Type B pancreatic cell (in vitro differentiated cells): ENCODE measurements at regions not wholly inside any gene's neighbourhood (a gene's known extent, or its start where the extent isn't known, plus 50 kb on each side); places are given as distances from the start of the nearest gene placed in this dataset.

Experiments used
- DNase-seq: peaks from one replicate; pipeline ENCODE4 v3.0.0; 2021; ENCODE audit warnings: mixed read lengths; ENCODE audit not compliant: unreplicated experiment; ENCODE audit errors: extremely low spot score
- H3K27ac Mint-ChIP-seq: 2 replicates; pipeline ENCODE4 v1.8.0; 2021; ENCODE audit warnings: mild to moderate bottlenecking, mixed read lengths
- H3K27me3 Mint-ChIP-seq: 2 replicates; pipeline ENCODE4 v1.8.0; 2021; ENCODE audit warnings: mixed read lengths
- H3K36me3 Mint-ChIP-seq: 2 replicates; pipeline ENCODE4 v1.8.0; 2021; ENCODE audit warnings: mixed read lengths
- H3K4me1 Mint-ChIP-seq: one replicate; pipeline ENCODE4 v1.8.0; 2021; ENCODE audit warnings: mixed read lengths; ENCODE audit not compliant: unreplicated experiment
- H3K4me3 Mint-ChIP-seq: 2 replicates; pipeline ENCODE4 v1.8.0; 2021; ENCODE audit warnings: mild to moderate bottlenecking, mixed read lengths
- H3K9me3 Mint-ChIP-seq: 2 replicates; pipeline ENCODE4 v1.8.0; 2021; ENCODE audit warnings: mixed read lengths
- CTCF ChIP-seq: fragments of 200-600 bp; sonication (generic); conservative IDR thresholded peaks from 2 replicates; pipeline ENCODE4 v1.5.0; 2021; ENCODE audit warnings: antibody characterized with exemption, mild to moderate bottlenecking

- Mint-ChIP-seq H3K36me3 (no peaks in the 10 kb centered on the region), H3K4me3 (no peak overlapping the region)
Measured at GRCh38 chr2:52874466-52875106, 893.0 kb upstream of the CHAC2 start.

GRCh38 chr2:52862801-52863200, 904.8 kb upstream of the CHAC2 start:
- TF ChIP-seq CTCF, result no peak
- Mint-ChIP-seq H3K27ac (no peak overlapping the region), H3K4me1 (peaks cover 5% of the 10 kb centered on the region), H3K9me3 (no peaks in the 10 kb centered on the region), H3K4me3 (no peak overlapping the region), H3K27me3 (no peaks in the 10 kb centered on the region), H3K36me3 (no peaks in the 10 kb centered on the region)
- no peak for DNase-seq

More at GRCh38 chr2:52874466-52875106, 893.0 kb upstream of the CHAC2 start:
- DNase-seq, result no peak
- Mint-ChIP-seq H3K4me1 (no peaks in the 10 kb centered on the region), H3K27me3 (peaks cover 3% of the 10 kb centered on the region), H3K9me3 (no peaks in the 10 kb centered on the region), H3K27ac (no peak overlapping the region)
- no peak for TF ChIP-seq CTCF

GRCh38 chr2:52861596-52861995, 906.0 kb upstream of the CHAC2 start:
- H3K4me1 Mint-ChIP-seq, result peaks cover 5% of the 10 kb centered on the region
- no peaks in the 10 kb centered on the region for H3K36me3 Mint-ChIP-seq
- H3K27ac Mint-ChIP-seq, result no peak overlapping the region
- no peak overlapping the region for H3K4me3 Mint-ChIP-seq
- no peak for TF ChIP-seq CTCF
- H3K9me3 Mint-ChIP-seq, result no peaks in the 10 kb centered on the region
- no peak for DNase-seq
- H3K27me3 Mint-ChIP-seq, result no peaks in the 10 kb centered on the region

- no peaks in the 10 kb centered on the region for H3K36me3 Mint-ChIP-seq
- no peak overlapping the region for H3K27ac Mint-ChIP-seq
- DNase-seq, result no peak
- no peaks in the 10 kb centered on the region for H3K9me3 Mint-ChIP-seq
- no peak for TF ChIP-seq CTCF
- no peaks in the 10 kb centered on the region for H3K27me3 Mint-ChIP-seq
- H3K4me1 Mint-ChIP-seq, result peaks cover 5% of the 10 kb centered on the region
- H3K4me3 Mint-ChIP-seq, result no peak overlapping the region
Measured at GRCh38 chr2:52859065-52859464, 908.5 kb upstream of the CHAC2 start.

- Mint-ChIP-seq H3K36me3 (no peaks in the 10 kb centered on the region), H3K4me1 (peaks cover 5% of the 10 kb centered on the region), H3K4me3 (no peak overlapping the region), H3K27ac (no peak overlapping the region), H3K9me3 (no peaks in the 10 kb centered on the region), H3K27me3 (no peaks in the 10 kb centered on the region)
- no peak for TF ChIP-seq CTCF
- DNase-seq, result no peak
Measured at GRCh38 chr2:52857722-52858121, 909.9 kb upstream of the CHAC2 start.

GRCh38 chr2:52852006-52852405, 915.6 kb upstream of the CHAC2 start:
- Mint-ChIP-seq H3K9me3 (peaks cover 20% of the 10 kb centered on the region), H3K4me3 (no peak overlapping the region), H3K36me3 (no peaks in the 10 kb centered on the region), H3K27me3 (no peaks in the 10 kb centered on the region), H3K27ac (no peak overlapping the region), H3K4me1 (no peaks in the 10 kb centered on the region)
- TF ChIP-seq CTCF, result no peak
- DNase-seq, result no peak
